ENCODE measurements at regions not wholly inside any gene's neighbourhood (a gene's known extent, or its start where the extent isn't known, plus 50 kb on each side); places are given as distances from the start of the nearest gene placed in this dataset.

DNA sequence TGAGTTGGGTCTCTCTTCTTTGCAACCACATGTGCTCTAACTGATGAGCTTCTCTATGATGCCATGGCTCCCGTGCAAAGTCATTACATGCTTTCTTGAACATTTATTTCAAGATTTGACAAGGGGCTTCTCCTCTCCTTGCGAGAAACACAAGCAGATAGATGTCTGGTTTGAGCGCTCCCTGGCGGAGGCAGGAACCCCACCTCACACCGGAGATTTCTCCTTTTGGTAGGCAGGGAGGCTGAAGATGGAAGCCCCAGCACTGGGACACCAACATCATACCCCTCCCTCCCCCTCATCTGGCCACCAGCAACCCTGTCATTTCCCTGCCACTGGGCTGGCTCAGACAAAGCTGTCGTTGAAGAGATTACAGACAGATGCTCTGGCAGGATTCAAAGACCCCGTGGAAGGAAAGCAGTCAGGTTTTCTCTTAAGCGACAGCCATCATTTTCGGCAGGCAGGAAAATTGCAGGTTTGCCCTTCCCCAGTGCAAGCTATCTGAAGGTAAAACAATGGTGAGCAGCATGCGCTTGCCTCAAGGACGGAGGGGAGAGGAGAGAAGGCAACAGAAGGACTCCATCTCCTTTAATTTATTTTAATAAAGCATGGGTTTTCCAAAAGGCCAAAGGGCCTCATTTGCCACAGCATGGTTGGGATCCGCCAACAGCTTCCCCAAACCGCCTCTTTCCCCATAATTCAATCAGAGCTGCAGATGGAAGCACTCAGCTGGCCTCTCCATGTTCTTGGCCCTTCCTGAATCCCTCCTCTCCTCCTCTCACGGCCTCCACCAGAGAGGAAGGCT, 344.1 kb upstream of the TSHZ3 start:
- no peaks in the 10 kb centered on the region for H3K9me3 ChIP-seq (ENCODE audit: insufficient read depth, low read length)
- no peaks in the 10 kb centered on the region for H3K4me1 ChIP-seq (ENCODE audit: insufficient read depth, insufficient read length)
- H3K9ac ChIP-seq (ENCODE audit: insufficient read length, low read depth), result no peak overlapping the region
- no peak overlapping the region for H3K4me3 ChIP-seq (ENCODE audit: insufficient read length, low read depth)
- DNase-seq (ENCODE audit: low read depth, low spot score), result no peak
- TF ChIP-seq ZNF274 (IDR thresholded peaks at IDR 0.05; ENCODE audit: low read depth, low read length), result no peak
- TF ChIP-seq SUZ12 (IDR thresholded peaks at IDR 0.05; ENCODE audit: extremely low read depth, insufficient read depth, insufficient read length), result no peak
- TF ChIP-seq YY1 (IDR thresholded peaks at IDR 0.05; ENCODE audit: insufficient read depth, insufficient read length), result no peak
- no peaks in the 10 kb centered on the region for H3K36me3 ChIP-seq (ENCODE audit: insufficient read depth, insufficient read length, low read length)
- no peaks in the 10 kb centered on the region for H3K27me3 ChIP-seq (ENCODE audit: insufficient read depth, insufficient read length)

DNA sequence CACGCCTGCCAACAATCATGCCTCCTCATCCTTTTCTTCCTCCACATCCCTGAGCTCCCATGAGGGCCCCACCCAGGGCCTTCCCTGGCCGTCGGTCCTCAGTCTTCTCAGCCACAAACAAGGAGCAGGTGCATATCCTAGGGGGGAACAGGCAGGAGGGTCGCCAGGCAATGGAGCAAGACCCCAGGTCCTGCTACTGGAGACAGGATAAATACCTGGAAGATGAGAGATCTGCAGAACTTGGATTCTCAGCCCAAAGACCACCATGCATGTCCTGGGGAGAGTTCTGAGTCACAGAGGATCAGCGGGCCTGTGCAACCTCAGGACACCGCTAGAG, 344.7 kb upstream of the TSHZ3 start:
- no peaks in the 10 kb centered on the region for H3K9me3 ChIP-seq (ENCODE audit: insufficient read depth, low read length)
- no peaks in the 10 kb centered on the region for H3K4me1 ChIP-seq (ENCODE audit: insufficient read depth, insufficient read length)
- no peaks in the 10 kb centered on the region for H3K27me3 ChIP-seq (ENCODE audit: insufficient read depth, insufficient read length)
- no peak overlapping the region for H3K9ac ChIP-seq (ENCODE audit: insufficient read length, low read depth)
- no peak overlapping the region for H3K4me3 ChIP-seq (ENCODE audit: insufficient read length, low read depth)
- no peaks in the 10 kb centered on the region for H3K36me3 ChIP-seq (ENCODE audit: insufficient read depth, insufficient read length, low read length)
- TF ChIP-seq ZNF274 (IDR thresholded peaks at IDR 0.05; ENCODE audit: low read depth, low read length), result no peak
- TF ChIP-seq YY1 (IDR thresholded peaks at IDR 0.05; ENCODE audit: insufficient read depth, insufficient read length), result no peak
- TF ChIP-seq SUZ12 (IDR thresholded peaks at IDR 0.05; ENCODE audit: extremely low read depth, insufficient read depth, insufficient read length), result no peak
- DNase-seq (ENCODE audit: low read depth, low spot score), result no peak

DNA sequence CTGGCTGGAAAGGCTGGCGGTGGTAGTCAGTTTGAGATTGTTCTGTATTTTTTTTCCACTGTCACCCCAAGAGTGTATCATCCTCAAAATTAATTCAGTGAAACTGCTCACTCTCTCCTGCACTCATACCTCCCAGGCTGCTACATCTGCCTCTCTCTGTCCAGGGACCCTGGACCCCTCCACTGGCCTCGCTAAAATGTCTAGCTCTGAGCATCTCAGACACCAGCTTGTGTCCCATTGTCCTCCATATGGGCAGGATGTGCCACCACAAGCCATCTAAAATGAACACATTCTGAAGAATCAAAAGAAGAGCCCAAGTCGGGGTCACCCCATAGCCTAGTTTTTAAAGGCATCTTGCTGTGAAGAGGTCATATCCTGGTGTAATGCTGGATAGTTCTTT, 345.5 kb upstream of the TSHZ3 start:
- H3K27me3 ChIP-seq (ENCODE audit: insufficient read depth, insufficient read length), result no peaks in the 10 kb centered on the region
- H3K36me3 ChIP-seq (ENCODE audit: insufficient read depth, insufficient read length, low read length), result no peaks in the 10 kb centered on the region
- TF ChIP-seq YY1 (IDR thresholded peaks at IDR 0.05; ENCODE audit: insufficient read depth, insufficient read length) (no peak), ZNF274 (IDR thresholded peaks at IDR 0.05; ENCODE audit: low read depth, low read length) (no peak), SUZ12 (IDR thresholded peaks at IDR 0.05; ENCODE audit: extremely low read depth, insufficient read depth, insufficient read length) (no peak)
- H3K9ac ChIP-seq (ENCODE audit: insufficient read length, low read depth), result no peak overlapping the region
- no peak for DNase-seq (ENCODE audit: low read depth, low spot score)
- H3K4me1 ChIP-seq (ENCODE audit: insufficient read depth, insufficient read length), result no peaks in the 10 kb centered on the region
- no peak overlapping the region for H3K4me3 ChIP-seq (ENCODE audit: insufficient read length, low read depth)
- no peaks in the 10 kb centered on the region for H3K9me3 ChIP-seq (ENCODE audit: insufficient read depth, low read length)

DNA sequence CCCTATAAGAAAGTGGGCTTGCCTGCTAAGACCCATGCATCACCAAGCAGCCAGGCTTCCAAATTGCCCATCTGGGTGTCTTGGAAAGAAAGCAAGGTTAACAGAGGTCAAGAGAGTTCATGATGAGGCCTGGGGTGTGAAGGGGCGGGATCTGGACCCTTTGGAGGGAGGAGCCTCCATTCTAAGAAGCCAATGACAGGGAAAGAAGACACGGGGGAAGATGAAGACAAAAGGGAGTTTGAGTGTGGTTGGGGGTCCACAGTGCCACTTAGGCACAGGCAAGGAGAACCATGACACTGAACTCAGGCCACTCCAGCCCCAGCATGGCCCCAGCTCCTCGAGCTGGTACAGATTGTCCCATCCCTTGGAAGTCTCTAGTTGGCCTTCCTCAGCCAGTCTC, 350.2 kb upstream of the TSHZ3 start:
- Histone ChIP-seq H3K36me3 (ENCODE audit: insufficient read depth, insufficient read length, low read length) (no peaks in the 10 kb centered on the region), H3K4me3 (ENCODE audit: insufficient read length, low read depth) (no peak overlapping the region), H3K9ac (ENCODE audit: insufficient read length, low read depth) (no peak overlapping the region), H3K27me3 (ENCODE audit: insufficient read depth, insufficient read length) (no peaks in the 10 kb centered on the region), H3K9me3 (ENCODE audit: insufficient read depth, low read length) (no peaks in the 10 kb centered on the region), H3K4me1 (ENCODE audit: insufficient read depth, insufficient read length) (no peaks in the 10 kb centered on the region)
- TF ChIP-seq ZNF274 (IDR thresholded peaks at IDR 0.05; ENCODE audit: low read depth, low read length) (no peak), YY1 (IDR thresholded peaks at IDR 0.05; ENCODE audit: insufficient read depth, insufficient read length) (no peak), SUZ12 (IDR thresholded peaks at IDR 0.05; ENCODE audit: extremely low read depth, insufficient read depth, insufficient read length) (no peak)
- DNase-seq (ENCODE audit: low read depth, low spot score), result no peak

DNA sequence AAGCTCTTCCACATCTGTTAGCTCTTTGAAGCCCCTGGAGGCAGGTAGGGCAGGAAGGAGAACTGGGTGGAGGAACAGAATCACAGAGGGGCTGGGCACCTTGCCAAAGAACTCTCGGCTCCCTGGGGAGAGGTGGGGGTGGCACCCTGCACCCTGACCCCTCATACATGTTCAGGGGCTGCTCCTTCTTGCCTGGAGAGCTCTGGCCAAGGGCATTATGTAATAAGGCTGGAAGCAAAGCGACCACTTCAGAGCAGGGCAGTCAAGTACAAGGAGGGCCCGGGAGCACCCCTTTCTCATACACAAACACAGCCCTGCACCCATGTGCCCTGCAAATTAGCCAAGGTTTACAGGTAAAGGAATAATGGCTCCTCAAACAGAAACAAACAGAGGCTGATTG, 351.9 kb upstream of the TSHZ3 start:
- TF ChIP-seq YY1 (IDR thresholded peaks at IDR 0.05; ENCODE audit: insufficient read depth, insufficient read length), result no peak
- no peak for TF ChIP-seq SUZ12 (IDR thresholded peaks at IDR 0.05; ENCODE audit: extremely low read depth, insufficient read depth, insufficient read length)
- no peak for TF ChIP-seq ZNF274 (IDR thresholded peaks at IDR 0.05; ENCODE audit: low read depth, low read length)
- no peak for DNase-seq (ENCODE audit: low read depth, low spot score)
- Histone ChIP-seq H3K9me3 (ENCODE audit: insufficient read depth, low read length) (no peaks in the 10 kb centered on the region), H3K36me3 (ENCODE audit: insufficient read depth, insufficient read length, low read length) (no peaks in the 10 kb centered on the region), H3K9ac (ENCODE audit: insufficient read length, low read depth) (no peak overlapping the region), H3K27me3 (ENCODE audit: insufficient read depth, insufficient read length) (no peaks in the 10 kb centered on the region), H3K4me3 (ENCODE audit: insufficient read length, low read depth) (no peak overlapping the region), H3K4me1 (ENCODE audit: insufficient read depth, insufficient read length) (no peaks in the 10 kb centered on the region)

DNA sequence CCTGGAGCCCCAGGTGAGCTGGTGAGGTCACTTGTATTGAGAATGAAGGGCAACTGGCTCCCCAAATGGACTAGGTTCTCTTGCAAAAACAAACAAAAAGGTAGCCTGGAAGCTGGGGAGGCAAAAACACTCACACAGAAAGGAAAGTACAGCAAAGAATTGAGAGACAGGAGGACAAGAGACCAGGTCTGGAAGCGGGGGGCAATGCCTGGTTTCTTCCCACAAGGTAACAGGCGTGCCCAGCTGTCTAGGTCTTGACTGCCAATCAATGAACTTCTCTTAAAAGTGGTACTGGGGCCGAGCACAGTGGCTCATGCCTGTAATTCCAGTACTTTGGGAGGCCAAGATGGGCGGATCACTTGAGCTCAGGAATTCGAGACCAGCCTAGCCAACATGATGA, 356.4 kb upstream of the TSHZ3 start:
- no peak for DNase-seq (ENCODE audit: low read depth, low spot score)
- no peaks in the 10 kb centered on the region for H3K9me3 ChIP-seq (ENCODE audit: insufficient read depth, low read length)
- no peaks in the 10 kb centered on the region for H3K36me3 ChIP-seq (ENCODE audit: insufficient read depth, insufficient read length, low read length)
- H3K27me3 ChIP-seq (ENCODE audit: insufficient read depth, insufficient read length), result no peaks in the 10 kb centered on the region
- no peak overlapping the region for H3K4me3 ChIP-seq (ENCODE audit: insufficient read length, low read depth)
- TF ChIP-seq YY1 (IDR thresholded peaks at IDR 0.05; ENCODE audit: insufficient read depth, insufficient read length) (no peak), SUZ12 (IDR thresholded peaks at IDR 0.05; ENCODE audit: extremely low read depth, insufficient read depth, insufficient read length) (no peak)
- no peak overlapping the region for H3K9ac ChIP-seq (ENCODE audit: insufficient read length, low read depth)
- no peaks in the 10 kb centered on the region for H3K4me1 ChIP-seq (ENCODE audit: insufficient read depth, insufficient read length)

DNA sequence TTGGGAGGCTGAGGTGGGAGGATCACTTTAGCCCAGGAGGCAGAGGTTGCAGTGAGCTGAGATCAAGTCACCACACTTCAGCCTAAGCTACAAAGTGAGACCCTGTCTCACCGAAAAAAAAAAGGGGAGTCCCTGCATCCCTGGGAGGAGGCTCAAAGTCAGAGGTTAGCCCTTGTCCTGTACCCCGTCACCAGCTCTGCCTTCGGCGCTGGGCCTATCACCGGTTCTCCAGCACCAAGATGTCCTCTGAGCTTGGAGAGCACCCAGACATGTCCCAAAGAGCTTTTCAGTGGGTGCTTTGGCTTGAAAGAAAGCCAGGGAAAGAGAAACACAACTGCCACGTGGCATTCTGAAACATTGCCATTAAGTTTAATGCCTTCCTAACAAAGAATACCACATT, 356.9 kb upstream of the TSHZ3 start:
- TF ChIP-seq YY1 (IDR thresholded peaks at IDR 0.05; ENCODE audit: insufficient read depth, insufficient read length) (no peak), ZNF274 (IDR thresholded peaks at IDR 0.05; ENCODE audit: low read depth, low read length) (no peak), SUZ12 (IDR thresholded peaks at IDR 0.05; ENCODE audit: extremely low read depth, insufficient read depth, insufficient read length) (no peak)
- Histone ChIP-seq H3K4me3 (ENCODE audit: insufficient read length, low read depth) (no peak overlapping the region), H3K9ac (ENCODE audit: insufficient read length, low read depth) (no peak overlapping the region), H3K4me1 (ENCODE audit: insufficient read depth, insufficient read length) (no peaks in the 10 kb centered on the region), H3K36me3 (ENCODE audit: insufficient read depth, insufficient read length, low read length) (no peaks in the 10 kb centered on the region), H3K9me3 (ENCODE audit: insufficient read depth, low read length) (no peaks in the 10 kb centered on the region), H3K27me3 (ENCODE audit: insufficient read depth, insufficient read length) (no peaks in the 10 kb centered on the region)
- no peak for DNase-seq (ENCODE audit: low read depth, low spot score)
